ENCODE measurements at regions not wholly inside any gene's neighbourhood (a gene's known extent, or its start where the extent isn't known, plus 50 kb on each side); places are given as distances from the start of the nearest gene placed in this dataset.

DNA sequence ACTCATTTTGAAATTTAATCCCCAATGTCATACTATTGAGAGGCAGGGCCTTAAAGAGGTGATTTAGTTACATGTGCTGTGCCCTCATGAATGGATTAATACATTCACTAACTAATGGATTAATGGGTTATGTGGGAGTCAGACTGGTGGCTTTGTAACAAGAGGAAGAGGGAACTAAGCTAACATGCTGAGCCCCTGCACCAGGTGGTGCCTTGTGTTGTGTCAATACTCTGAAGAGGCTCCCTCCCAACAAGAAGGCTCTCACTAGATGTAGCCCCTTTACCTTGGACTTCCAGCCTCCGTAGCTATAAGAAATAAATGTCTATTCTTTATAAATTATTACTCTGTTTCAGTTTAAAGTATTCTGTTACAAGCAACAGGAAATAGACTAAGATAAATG, 411.9 kb upstream of the EMCN start:
- no peaks in the 10 kb centered on the region for H4K20me1 ChIP-seq (ENCODE audit: insufficient read depth)
- no peaks in the 10 kb centered on the region for H3K9me3 ChIP-seq
- no peak overlapping the region for H3K27ac ChIP-seq (ENCODE audit: low read depth in 2 of 2, low read length in 1 of 2)
- TF ChIP-seq CHD2 (IDR thresholded peaks at IDR 0.05; ENCODE audit: low read length, partially characterized antibody) (no peak), ELF1 (IDR thresholded peaks at IDR 0.05) (no peak), FOXJ3 (CRISPR knock-in tag; IDR thresholded peaks at IDR 0.05) (no peak), NFIC (IDR thresholded peaks at IDR 0.05; ENCODE audit: borderline replicate concordance) (no peak), TAF1 (IDR thresholded peaks at IDR 0.05; ENCODE audit: borderline replicate concordance, low read depth, low read length) (no peak), FOSL2 (IDR thresholded peaks at IDR 0.05; ENCODE audit: borderline replicate concordance, low read depth) (no peak), EZH2phosphoT487 (IDR thresholded peaks at IDR 0.05; ENCODE audit: borderline replicate concordance, low read depth) (no peak), YY1 (IDR thresholded peaks at IDR 0.05; ENCODE audit: low read depth) (no peak), RFX5 (IDR thresholded peaks at IDR 0.05; ENCODE audit: low read length) (no peak), RAD21 (IDR thresholded peaks at IDR 0.05; ENCODE audit: low read length) (no peak), SMC3 (IDR thresholded peaks at IDR 0.05; ENCODE audit: low read depth, low read length) (no peak), TCF12 (IDR thresholded peaks at IDR 0.05) (no peak), MEF2A (IDR thresholded peaks at IDR 0.05; ENCODE audit: borderline replicate concordance, low read depth) (no peak), FOXM1 (IDR thresholded peaks at IDR 0.05; ENCODE audit: low read depth) (no peak)
- TF ChIP-seq, protein P1, sequence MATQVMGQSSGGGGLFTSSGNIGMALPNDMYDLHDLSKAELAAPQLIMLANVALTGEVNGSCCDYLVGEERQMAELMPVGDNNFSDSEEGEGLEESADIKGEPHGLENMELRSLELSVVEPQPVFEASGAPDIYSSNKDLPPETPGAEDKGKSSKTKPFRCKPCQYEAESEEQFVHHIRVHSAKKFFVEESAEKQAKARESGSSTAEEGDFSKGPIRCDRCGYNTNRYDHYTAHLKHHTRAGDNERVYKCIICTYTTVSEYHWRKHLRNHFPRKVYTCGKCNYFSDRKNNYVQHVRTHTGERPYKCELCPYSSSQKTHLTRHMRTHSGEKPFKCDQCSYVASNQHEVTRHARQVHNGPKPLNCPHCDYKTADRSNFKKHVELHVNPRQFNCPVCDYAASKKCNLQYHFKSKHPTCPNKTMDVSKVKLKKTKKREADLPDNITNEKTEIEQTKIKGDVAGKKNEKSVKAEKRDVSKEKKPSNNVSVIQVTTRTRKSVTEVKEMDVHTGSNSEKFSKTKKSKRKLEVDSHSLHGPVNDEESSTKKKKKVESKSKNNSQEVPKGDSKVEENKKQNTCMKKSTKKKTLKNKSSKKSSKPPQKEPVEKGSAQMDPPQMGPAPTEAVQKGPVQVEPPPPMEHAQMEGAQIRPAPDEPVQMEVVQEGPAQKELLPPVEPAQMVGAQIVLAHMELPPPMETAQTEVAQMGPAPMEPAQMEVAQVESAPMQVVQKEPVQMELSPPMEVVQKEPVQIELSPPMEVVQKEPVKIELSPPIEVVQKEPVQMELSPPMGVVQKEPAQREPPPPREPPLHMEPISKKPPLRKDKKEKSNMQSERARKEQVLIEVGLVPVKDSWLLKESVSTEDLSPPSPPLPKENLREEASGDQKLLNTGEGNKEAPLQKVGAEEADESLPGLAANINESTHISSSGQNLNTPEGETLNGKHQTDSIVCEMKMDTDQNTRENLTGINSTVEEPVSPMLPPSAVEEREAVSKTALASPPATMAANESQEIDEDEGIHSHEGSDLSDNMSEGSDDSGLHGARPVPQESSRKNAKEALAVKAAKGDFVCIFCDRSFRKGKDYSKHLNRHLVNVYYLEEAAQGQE (IDR thresholded peaks at IDR 0.05; ENCODE audit: low read depth, low read length), result no peak
- TF ChIP-seq, protein P2, sequence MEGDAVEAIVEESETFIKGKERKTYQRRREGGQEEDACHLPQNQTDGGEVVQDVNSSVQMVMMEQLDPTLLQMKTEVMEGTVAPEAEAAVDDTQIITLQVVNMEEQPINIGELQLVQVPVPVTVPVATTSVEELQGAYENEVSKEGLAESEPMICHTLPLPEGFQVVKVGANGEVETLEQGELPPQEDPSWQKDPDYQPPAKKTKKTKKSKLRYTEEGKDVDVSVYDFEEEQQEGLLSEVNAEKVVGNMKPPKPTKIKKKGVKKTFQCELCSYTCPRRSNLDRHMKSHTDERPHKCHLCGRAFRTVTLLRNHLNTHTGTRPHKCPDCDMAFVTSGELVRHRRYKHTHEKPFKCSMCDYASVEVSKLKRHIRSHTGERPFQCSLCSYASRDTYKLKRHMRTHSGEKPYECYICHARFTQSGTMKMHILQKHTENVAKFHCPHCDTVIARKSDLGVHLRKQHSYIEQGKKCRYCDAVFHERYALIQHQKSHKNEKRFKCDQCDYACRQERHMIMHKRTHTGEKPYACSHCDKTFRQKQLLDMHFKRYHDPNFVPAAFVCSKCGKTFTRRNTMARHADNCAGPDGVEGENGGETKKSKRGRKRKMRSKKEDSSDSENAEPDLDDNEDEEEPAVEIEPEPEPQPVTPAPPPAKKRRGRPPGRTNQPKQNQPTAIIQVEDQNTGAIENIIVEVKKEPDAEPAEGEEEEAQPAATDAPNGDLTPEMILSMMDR (IDR thresholded peaks at IDR 0.05), result no peak
- TF ChIP-seq, protein P3, sequence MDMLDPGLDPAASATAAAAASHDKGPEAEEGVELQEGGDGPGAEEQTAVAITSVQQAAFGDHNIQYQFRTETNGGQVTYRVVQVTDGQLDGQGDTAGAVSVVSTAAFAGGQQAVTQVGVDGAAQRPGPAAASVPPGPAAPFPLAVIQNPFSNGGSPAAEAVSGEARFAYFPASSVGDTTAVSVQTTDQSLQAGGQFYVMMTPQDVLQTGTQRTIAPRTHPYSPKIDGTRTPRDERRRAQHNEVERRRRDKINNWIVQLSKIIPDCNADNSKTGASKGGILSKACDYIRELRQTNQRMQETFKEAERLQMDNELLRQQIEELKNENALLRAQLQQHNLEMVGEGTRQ (IDR thresholded peaks at IDR 0.05; ENCODE audit: borderline replicate concordance, low read depth, low read length), result no peak
- TF ChIP-seq, protein P4, sequence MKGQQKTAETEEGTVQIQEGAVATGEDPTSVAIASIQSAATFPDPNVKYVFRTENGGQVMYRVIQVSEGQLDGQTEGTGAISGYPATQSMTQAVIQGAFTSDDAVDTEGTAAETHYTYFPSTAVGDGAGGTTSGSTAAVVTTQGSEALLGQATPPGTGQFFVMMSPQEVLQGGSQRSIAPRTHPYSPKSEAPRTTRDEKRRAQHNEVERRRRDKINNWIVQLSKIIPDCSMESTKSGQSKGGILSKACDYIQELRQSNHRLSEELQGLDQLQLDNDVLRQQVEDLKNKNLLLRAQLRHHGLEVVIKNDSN (IDR thresholded peaks at IDR 0.05; ENCODE audit: borderline replicate concordance, low read depth), result no peak
- TF ChIP-seq, protein P5, sequence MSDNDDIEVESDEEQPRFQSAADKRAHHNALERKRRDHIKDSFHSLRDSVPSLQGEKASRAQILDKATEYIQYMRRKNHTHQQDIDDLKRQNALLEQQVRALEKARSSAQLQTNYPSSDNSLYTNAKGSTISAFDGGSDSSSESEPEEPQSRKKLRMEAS (IDR thresholded peaks at IDR 0.05; ENCODE audit: low read depth), result no peak
- TF ChIP-seq, protein P6, sequence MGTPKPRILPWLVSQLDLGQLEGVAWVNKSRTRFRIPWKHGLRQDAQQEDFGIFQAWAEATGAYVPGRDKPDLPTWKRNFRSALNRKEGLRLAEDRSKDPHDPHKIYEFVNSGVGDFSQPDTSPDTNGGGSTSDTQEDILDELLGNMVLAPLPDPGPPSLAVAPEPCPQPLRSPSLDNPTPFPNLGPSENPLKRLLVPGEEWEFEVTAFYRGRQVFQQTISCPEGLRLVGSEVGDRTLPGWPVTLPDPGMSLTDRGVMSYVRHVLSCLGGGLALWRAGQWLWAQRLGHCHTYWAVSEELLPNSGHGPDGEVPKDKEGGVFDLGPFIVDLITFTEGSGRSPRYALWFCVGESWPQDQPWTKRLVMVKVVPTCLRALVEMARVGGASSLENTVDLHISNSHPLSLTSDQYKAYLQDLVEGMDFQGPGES (IDR thresholded peaks at IDR 0.05; ENCODE audit: low read depth, low read length), result no peak
- no peaks in the 10 kb centered on the region for H3F3A ChIP-seq (replicated peaks; ENCODE audit: insufficient read depth)
- H3K4me1 ChIP-seq (ENCODE audit: control insufficient read depth in 1 of 2, insufficient read depth in 2 of 2, low read depth in 1 of 2, low read length in 1 of 2), result no peaks in the 10 kb centered on the region; a peak in 1 of 4 replicates
- H2AFZ ChIP-seq (ENCODE audit: low read depth), result no peak overlapping the region
- no peak overlapping the region for H3K4me2 ChIP-seq
- ChIA-PET CTCF (no interaction called here), POLR2A (no interaction called here)
- H3K27me3 ChIP-seq (ENCODE audit: insufficient read depth), result no peaks in the 10 kb centered on the region
- H3K36me3 ChIP-seq (replicated peaks in 1 of 2; ENCODE audit: control insufficient read depth in 1 of 2, insufficient read depth in 2 of 2, low read length in 1 of 2), result no peaks in the 10 kb centered on the region
- H3K4me3 ChIP-seq (ENCODE audit: low read depth in 2 of 2, low read length in 1 of 2), result no peak overlapping the region
- H3K9me2 ChIP-seq, result no peaks in the 10 kb centered on the region
- no peak overlapping the region for H3K9ac ChIP-seq
- 67% methylated on average over 1 of the region's 1 CpG for WGBS (ENCODE audit: low lambda C conversion rate)
- no peak for DNase-seq
- H3K79me2 ChIP-seq (ENCODE audit: insufficient read depth), result no peaks in the 10 kb centered on the region

All from SK-N-SH (cell line).